DOHH2 (cell line): ENCODE measurements at regions not wholly inside any gene's neighbourhood (a gene's known extent, or its start where the extent isn't known, plus 50 kb on each side); places are given as distances from the start of the nearest gene placed in this dataset.

Source experiments
- EZH2phosphoT487 ChIP-seq: fragments of 200-600 bp; sonication (generic); IDR thresholded peaks from 2 replicates; pipeline ENCODE4 v1.6.1; 2017; ENCODE audit warnings: borderline replicate concordance, mild to moderate bottlenecking, antibody characterized with exemption, low read length, moderate library complexity, mixed read lengths
- TF ChIP-seq, protein P1 (sequence below): fragments of 200-600 bp; sonication (generic); IDR thresholded peaks from one replicate; pipeline ENCODE4 v1.5.1; 2014; ENCODE audit warnings: antibody characterized with exemption, mild to moderate bottlenecking, low read depth, low read length; ENCODE audit not compliant: poor library complexity, severe bottlenecking

- TF ChIP-seq, protein P1, sequence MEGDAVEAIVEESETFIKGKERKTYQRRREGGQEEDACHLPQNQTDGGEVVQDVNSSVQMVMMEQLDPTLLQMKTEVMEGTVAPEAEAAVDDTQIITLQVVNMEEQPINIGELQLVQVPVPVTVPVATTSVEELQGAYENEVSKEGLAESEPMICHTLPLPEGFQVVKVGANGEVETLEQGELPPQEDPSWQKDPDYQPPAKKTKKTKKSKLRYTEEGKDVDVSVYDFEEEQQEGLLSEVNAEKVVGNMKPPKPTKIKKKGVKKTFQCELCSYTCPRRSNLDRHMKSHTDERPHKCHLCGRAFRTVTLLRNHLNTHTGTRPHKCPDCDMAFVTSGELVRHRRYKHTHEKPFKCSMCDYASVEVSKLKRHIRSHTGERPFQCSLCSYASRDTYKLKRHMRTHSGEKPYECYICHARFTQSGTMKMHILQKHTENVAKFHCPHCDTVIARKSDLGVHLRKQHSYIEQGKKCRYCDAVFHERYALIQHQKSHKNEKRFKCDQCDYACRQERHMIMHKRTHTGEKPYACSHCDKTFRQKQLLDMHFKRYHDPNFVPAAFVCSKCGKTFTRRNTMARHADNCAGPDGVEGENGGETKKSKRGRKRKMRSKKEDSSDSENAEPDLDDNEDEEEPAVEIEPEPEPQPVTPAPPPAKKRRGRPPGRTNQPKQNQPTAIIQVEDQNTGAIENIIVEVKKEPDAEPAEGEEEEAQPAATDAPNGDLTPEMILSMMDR: no peak
- TF ChIP-seq EZH2phosphoT487: no peak
Measured at GRCh38 chr10:64156166-64156565, 635.0 kb downstream of the REEP3 start.
